ENCODE measurements at regions not wholly inside any gene's neighbourhood (a gene's known extent, or its start where the extent isn't known, plus 50 kb on each side); places are given as distances from the start of the nearest gene placed in this dataset.
"Not testable (repeated sequence)": the region's sequence is repeated elsewhere in the genome, so short reads cannot be mapped to it uniquely, and the experiment has no call there.

- H3K4me3 ChIP-seq (ENCODE audit: low read depth, low read length): no peak overlapping the region
Observed at GRCh38 chr3:187481426-187481825, 113.2 kb downstream of the RTP4 start.

GRCh38 chr3:187475613-187476012 lies 107.4 kb downstream of the RTP4 start:
- POLR2A ChIA-PET; H3K27me3 ChIP-seq (ENCODE audit: control insufficient read depth, insufficient read depth, low read length); H3K36me3 ChIP-seq (ENCODE audit: control insufficient read depth, insufficient read depth, low read length); DNase-seq (ENCODE audit: low read depth); H3K4me3 ChIP-seq (ENCODE audit: low read depth, low read length): not testable (repeated sequence)
- CTCF ChIA-PET: interaction anchor here (1.1 kb wide), 1 partner anchor 156 kb away, joined by 3 read pairs; no protein-coding TSS in a partner anchor

More at GRCh38 chr3:187481426-187481825, 113.2 kb downstream of the RTP4 start:
- no peaks in the 10 kb centered on the region for H3K36me3 ChIP-seq (ENCODE audit: control insufficient read depth, insufficient read depth, low read length)
- DNase-seq (ENCODE audit: low read depth): no peak
- peaks cover 1% of the 10 kb centered on the region; the same call in 1 of the 2 replicates for H3K27me3 ChIP-seq (ENCODE audit: control insufficient read depth, insufficient read depth, low read length)
- ChIA-PET POLR2A (no interaction called here), CTCF (interaction anchor here (0.7 kb wide), 1 partner anchor 8 kb away, joined by 3 read pairs; no protein-coding TSS in a partner anchor)
- TF ChIP-seq, protein P1, sequence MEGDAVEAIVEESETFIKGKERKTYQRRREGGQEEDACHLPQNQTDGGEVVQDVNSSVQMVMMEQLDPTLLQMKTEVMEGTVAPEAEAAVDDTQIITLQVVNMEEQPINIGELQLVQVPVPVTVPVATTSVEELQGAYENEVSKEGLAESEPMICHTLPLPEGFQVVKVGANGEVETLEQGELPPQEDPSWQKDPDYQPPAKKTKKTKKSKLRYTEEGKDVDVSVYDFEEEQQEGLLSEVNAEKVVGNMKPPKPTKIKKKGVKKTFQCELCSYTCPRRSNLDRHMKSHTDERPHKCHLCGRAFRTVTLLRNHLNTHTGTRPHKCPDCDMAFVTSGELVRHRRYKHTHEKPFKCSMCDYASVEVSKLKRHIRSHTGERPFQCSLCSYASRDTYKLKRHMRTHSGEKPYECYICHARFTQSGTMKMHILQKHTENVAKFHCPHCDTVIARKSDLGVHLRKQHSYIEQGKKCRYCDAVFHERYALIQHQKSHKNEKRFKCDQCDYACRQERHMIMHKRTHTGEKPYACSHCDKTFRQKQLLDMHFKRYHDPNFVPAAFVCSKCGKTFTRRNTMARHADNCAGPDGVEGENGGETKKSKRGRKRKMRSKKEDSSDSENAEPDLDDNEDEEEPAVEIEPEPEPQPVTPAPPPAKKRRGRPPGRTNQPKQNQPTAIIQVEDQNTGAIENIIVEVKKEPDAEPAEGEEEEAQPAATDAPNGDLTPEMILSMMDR (IDR thresholded peaks at IDR 0.05; ENCODE audit: insufficient read depth, low read depth, low read length): no peak

DNA sequence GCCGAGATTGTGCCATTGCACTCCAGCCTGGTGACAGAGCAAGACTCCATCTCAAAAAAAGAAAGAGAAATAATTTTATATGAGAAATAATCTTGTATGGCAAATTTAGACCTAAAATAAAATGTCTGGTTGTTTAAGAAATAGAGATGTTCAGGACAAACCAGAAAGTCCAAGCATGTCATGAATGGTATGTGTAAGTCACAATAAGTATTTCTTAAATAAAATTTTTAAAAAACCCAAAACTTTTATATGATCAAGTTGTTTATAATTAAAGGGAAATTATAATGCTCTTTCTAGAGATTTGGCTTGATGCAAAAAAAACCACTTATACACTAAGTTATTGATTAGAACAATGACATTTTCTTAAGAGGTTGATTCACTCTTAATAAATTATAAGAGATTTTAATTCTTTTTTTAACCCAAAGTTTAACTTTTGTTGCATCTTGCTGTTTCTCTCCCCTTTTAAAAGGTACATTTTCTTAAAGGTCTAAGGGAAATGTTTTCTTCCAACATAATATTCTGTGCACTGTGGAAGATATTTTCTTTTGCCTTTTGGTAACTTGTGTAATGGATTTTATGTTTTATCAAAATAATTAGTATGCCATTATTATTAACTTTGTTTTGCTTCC lies 105.7 kb downstream of the RTP4 start:
- H3K36me3 ChIP-seq (ENCODE audit: control insufficient read depth, insufficient read depth, low read length): no peaks in the 10 kb centered on the region
- ChIA-PET POLR2A (no interaction called here), CTCF (interaction anchor here (1.3 to 1.8 kb wide), 2 partner anchors 8 to 205 kb away, joined by 3 to 5 read pairs; no protein-coding TSS in a partner anchor)
- H3K4me3 ChIP-seq (ENCODE audit: low read depth, low read length): no peak overlapping the region
- no peaks in the 10 kb centered on the region for H3K27me3 ChIP-seq (ENCODE audit: control insufficient read depth, insufficient read depth, low read length)
- TF ChIP-seq, protein P1 (IDR thresholded peaks at IDR 0.05; ENCODE audit: insufficient read depth, low read depth, low read length): no peak
- DNase-seq (ENCODE audit: low read depth): no peak

- H3K4me3 ChIP-seq (ENCODE audit: low read depth, low read length); H3K36me3 ChIP-seq (ENCODE audit: control insufficient read depth, insufficient read depth, low read length); H3K27me3 ChIP-seq (ENCODE audit: control insufficient read depth, insufficient read depth, low read length); DNase-seq (ENCODE audit: low read depth); POLR2A ChIA-PET: not testable (repeated sequence)
- CTCF ChIA-PET: interaction anchor here (1.6 kb wide), 1 partner anchor 146 kb away, joined by 4 read pairs; no protein-coding TSS in a partner anchor
Observed at GRCh38 chr3:187466306-187466705, 98.1 kb downstream of the RTP4 start.

- peaks cover 2% of the 10 kb centered on the region; the same call in 1 of the 2 replicates for H3K27me3 ChIP-seq (ENCODE audit: control insufficient read depth, insufficient read depth, low read length)
- ChIA-PET POLR2A (no interaction called here), CTCF (interaction anchor here (1.6 kb wide), 1 partner anchor 146 kb away, joined by 4 read pairs; no protein-coding TSS in a partner anchor)
- no peaks in the 10 kb centered on the region for H3K36me3 ChIP-seq (ENCODE audit: control insufficient read depth, insufficient read depth, low read length)
- H3K4me3 ChIP-seq (ENCODE audit: low read depth, low read length): no peak overlapping the region
- no peak for DNase-seq (ENCODE audit: low read depth)
- TF ChIP-seq, protein P1 (IDR thresholded peaks at IDR 0.05; ENCODE audit: insufficient read depth, low read depth, low read length): no peak
Observed at GRCh38 chr3:187465503-187465902, 97.3 kb downstream of the RTP4 start.

- Histone ChIP-seq H3K36me3 (ENCODE audit: control insufficient read depth, insufficient read depth, low read length) (no peaks in the 10 kb centered on the region), H3K27me3 (ENCODE audit: control insufficient read depth, insufficient read depth, low read length) (peaks cover 2% of the 10 kb centered on the region; the same call in 1 of the 2 replicates), H3K4me3 (ENCODE audit: low read depth, low read length) (no peak overlapping the region)
- TF ChIP-seq, protein P1 (IDR thresholded peaks at IDR 0.05; ENCODE audit: insufficient read depth, low read depth, low read length): no peak
- CTCF ChIA-PET: interaction anchor here (1.6 kb wide), 1 partner anchor 145 kb away, joined by 4 read pairs; no protein-coding TSS in a partner anchor
- POLR2A ChIA-PET: no interaction called here
- DNase-seq (ENCODE audit: low read depth): no peak
Observed at GRCh38 chr3:187464682-187465081, 96.5 kb downstream of the RTP4 start.
